GM23248 (cell line): ENCODE measurements at regions not wholly inside any gene's neighbourhood (a gene's known extent, or its start where the extent isn't known, plus 50 kb on each side); places are given as distances from the start of the nearest gene placed in this dataset.
A peak's percentile ranks its signal among the peaks of the same experiment; 100 is the strongest.

ENCODE experiments used
- DNase-seq: peaks from one replicate; pipeline ENCODE4 v3.0.0-alpha.2; 2015
- H2AFZ ChIP-seq: fragments of 200-600 bp; sonication (generic); 2 replicates; pipeline ENCODE4 v1.6.1; 2016; ENCODE audit warnings: antibody characterized with exemption
- H3F3A ChIP-seq: fragments of 200-600 bp; sonication (generic); 2 replicates; pipeline ENCODE4 v1.6.1; 2016; ENCODE audit warnings: mild to moderate bottlenecking, antibody characterized with exemption, mixed run types; ENCODE audit not compliant: insufficient read depth
- H3K27ac ChIP-seq: fragments of 200-600 bp; sonication (generic); 2 replicates; pipeline ENCODE4 v1.5.1; 2016; ENCODE audit warnings: mild to moderate bottlenecking
- H3K27me3 ChIP-seq: fragments of 200-600 bp; sonication (generic); replicated peaks from 2 replicates; pipeline ENCODE4 v1.6.1; 2016; ENCODE audit warnings: mild to moderate bottlenecking; ENCODE audit not compliant: insufficient read depth
- H3K36me3 ChIP-seq: fragments of 200-600 bp; sonication (generic); 2 replicates; pipeline ENCODE4 v1.6.1; 2016; ENCODE audit warnings: low read depth, mild to moderate bottlenecking
- H3K4me1 ChIP-seq: fragments of 200-600 bp; sonication (generic); 2 replicates; pipeline ENCODE4 v1.6.1; 2016; ENCODE audit warnings: mild to moderate bottlenecking; ENCODE audit not compliant: insufficient read depth
- H3K4me2 ChIP-seq: fragments of 200-600 bp; sonication (generic); one replicate; pipeline ENCODE4 v1.6.1; 2016; ENCODE audit warnings: mild to moderate bottlenecking; ENCODE audit not compliant: unreplicated experiment
- H3K4me3 ChIP-seq: fragments of 200-600 bp; sonication (generic); 2 replicates; pipeline ENCODE4 v1.5.1; 2016; ENCODE audit warnings: mild to moderate bottlenecking
- H3K79me2 ChIP-seq: fragments of 200-600 bp; sonication (generic); 2 replicates; pipeline ENCODE4 v1.6.1; 2016; ENCODE audit warnings: mild to moderate bottlenecking; ENCODE audit not compliant: insufficient read depth
- H3K9ac ChIP-seq: fragments of 200-600 bp; sonication (generic); 2 replicates; pipeline ENCODE4 v1.6.1; 2016; ENCODE audit warnings: mild to moderate bottlenecking
- H3K9me2 ChIP-seq: fragments of 200-600 bp; sonication (generic); 2 replicates; pipeline ENCODE4 v1.6.1; 2016; ENCODE audit warnings: mixed run types, mild to moderate bottlenecking, moderate library complexity; ENCODE audit not compliant: insufficient read depth
- H3K9me3 ChIP-seq: fragments of 200-600 bp; sonication (generic); one replicate; pipeline ENCODE4 v1.6.1; 2017; ENCODE audit warnings: low read depth
- H4K20me1 ChIP-seq: fragments of 200-600 bp; sonication (generic); 2 replicates; pipeline ENCODE4 v1.6.0; 2016; ENCODE audit not compliant: insufficient read depth
- EZH2 ChIP-seq: fragments of 200-600 bp; sonication (generic); IDR thresholded peaks from 2 replicates; pipeline ENCODE4 v1.6.1; 2018; ENCODE audit warnings: antibody characterized with exemption, mild to moderate bottlenecking; ENCODE audit not compliant: insufficient read depth, poor library complexity, severe bottlenecking
- EZH2phosphoT487 ChIP-seq: fragments of 200-600 bp; sonication (generic); IDR thresholded peaks from 2 replicates; pipeline ENCODE4 v1.6.1; 2018; ENCODE audit warnings: antibody characterized with exemption, moderate library complexity, mild to moderate bottlenecking, low read depth; ENCODE audit not compliant: insufficient read depth
- WGBS, 2 experiments: methylation state at CpG; one replicate each; pipeline ENCODE4 v1.1.6; 2015 to 2017; ENCODE audit warnings: low lambda C conversion rate in 2 of 2, low coverage in 1 of 2; ENCODE audit errors: missing lambda C conversion rate in 2 of 2; 5-methylcytosine and 5-hydroxymethylcytosine counted together
- in situ Hi-C: fragments of 300-500 bp; cut with MboI; formaldehyde crosslinking; loops from 2 replicates; pipeline ENCODE4 v1.15.0; 2020

- Histone ChIP-seq H3K27me3 (no peaks in the 10 kb centered on the region), H3K9me3 (no peaks in the 10 kb centered on the region), H3K4me2 (no peak overlapping the region), H3K4me3 (no peak overlapping the region), H3K9me2 (no peaks in the 10 kb centered on the region), H3K4me1 (no peaks in the 10 kb centered on the region), H3K9ac (no peak overlapping the region), H3K79me2 (no peaks in the 10 kb centered on the region), H3F3A (no peaks in the 10 kb centered on the region), H4K20me1 (no peaks in the 10 kb centered on the region), H3K36me3 (no peaks in the 10 kb centered on the region), H3K27ac (no peak overlapping the region), H2AFZ (no peak overlapping the region)
- WGBS, 2 experiments, result 31 to 33% methylated on average over 3 of the region's 3 CpGs
- in situ Hi-C loops, result loop anchor here (25.0 kb wide), 1 partner anchor 261 kb away; no protein-coding TSS in a partner anchor
- DNase-seq, result peak; percentile 4
- TF ChIP-seq EZH2phosphoT487 (no peak), EZH2 (no peak)
Observed at GRCh38 chr12:105698075-105698474, 367.6 kb downstream of the C12orf75 start.

- Histone ChIP-seq H3K4me3 (no peak overlapping the region), H3K79me2 (no peaks in the 10 kb centered on the region), H3K9ac (no peak overlapping the region), H3K4me2 (no peak overlapping the region), H3K36me3 (no peaks in the 10 kb centered on the region), H3K9me2 (no peaks in the 10 kb centered on the region), H3K27me3 (no peaks in the 10 kb centered on the region), H3F3A (no peaks in the 10 kb centered on the region), H3K9me3 (no peaks in the 10 kb centered on the region), H3K4me1 (no peaks in the 10 kb centered on the region), H3K27ac (no peak overlapping the region), H2AFZ (no peak overlapping the region), H4K20me1 (no peaks in the 10 kb centered on the region)
- TF ChIP-seq EZH2phosphoT487 (no peak), EZH2 (no peak)
- no peak for DNase-seq
- WGBS, 2 experiments, result 15 to 50% methylated on average over 1 of the region's 1 CpG
- in situ Hi-C loops, result loop anchor here (25.0 kb wide), 1 partner anchor 262 kb away; no protein-coding TSS in a partner anchor
Observed at GRCh38 chr12:105699209-105699608, 368.7 kb downstream of the C12orf75 start.

- Histone ChIP-seq H3K9me3 (no peaks in the 10 kb centered on the region), H3F3A (peaks cover 9% of the 10 kb centered on the region; the same call in 1 of the 2 replicates), H3K79me2 (no peaks in the 10 kb centered on the region), H2AFZ (no peak overlapping the region), H3K27ac (no peak overlapping the region), H3K4me2 (no peak overlapping the region), H3K4me1 (0 out of 2 replicates have a peak, but pooled peaks cover 16% of the 10 kb centered on the region), H4K20me1 (no peaks in the 10 kb centered on the region), H3K9ac (no peak overlapping the region), H3K9me2 (no peaks in the 10 kb centered on the region), H3K27me3 (no peaks in the 10 kb centered on the region), H3K4me3 (no peak overlapping the region), H3K36me3 (no peaks in the 10 kb centered on the region)
- 81 to 84% methylated on average over 6 of the region's 6 CpGs for WGBS, 2 experiments
- DNase-seq, result no peak
- in situ Hi-C loops, result loop anchor here (5.0 kb wide), 1 partner anchor 433 kb away; the partner anchor contains the start of gene NUAK1
- TF ChIP-seq EZH2phosphoT487 (no peak), EZH2 (no peak)
Observed at GRCh38 chr12:105704787-105705186, 374.3 kb downstream of the C12orf75 start.

GRCh38 chr12:105705235-105705634, 374.7 kb downstream of the C12orf75 start:
- no peaks in the 10 kb centered on the region for H3K27me3 ChIP-seq
- H3K9ac ChIP-seq, result no peak overlapping the region
- H3K4me3 ChIP-seq, result no peak overlapping the region
- 0 out of 2 replicates have a peak, but pooled peaks cover 16% of the 10 kb centered on the region for H3K4me1 ChIP-seq
- 72 to 75% methylated on average over 8 of the region's 8 CpGs for WGBS, 2 experiments
- no peaks in the 10 kb centered on the region for H4K20me1 ChIP-seq
- in situ Hi-C loops, result loop anchor here (5.0 kb wide), 1 partner anchor 432 kb away; the partner anchor contains the start of gene NUAK1
- no peak overlapping the region for H3K27ac ChIP-seq
- H3K9me3 ChIP-seq, result no peaks in the 10 kb centered on the region
- H2AFZ ChIP-seq, result no peak overlapping the region
- DNase-seq, result no peak
- no peaks in the 10 kb centered on the region for H3K79me2 ChIP-seq
- H3K36me3 ChIP-seq, result no peaks in the 10 kb centered on the region
- no peaks in the 10 kb centered on the region for H3K9me2 ChIP-seq
- peaks cover 9% of the 10 kb centered on the region; the same call in 1 of the 2 replicates for H3F3A ChIP-seq
- no peak for TF ChIP-seq EZH2phosphoT487
- no peak for TF ChIP-seq EZH2
- no peak overlapping the region for H3K4me2 ChIP-seq
